Globus pallidus (tissue), 1 donor: ENCODE measurements at regions not wholly inside any gene's neighbourhood (a gene's known extent, or its start where the extent isn't known, plus 50 kb on each side); places are given as distances from the start of the nearest gene placed in this dataset.
"Not testable (repeated sequence)": the region's sequence is repeated elsewhere in the genome, so short reads cannot be mapped to it uniquely, and the experiment has no call there.

Experiments
- DNase-seq: peaks from one replicate; pipeline ENCODE4 v3.0.0-alpha.2; 2015; ENCODE audit warnings: low spot score

DNA sequence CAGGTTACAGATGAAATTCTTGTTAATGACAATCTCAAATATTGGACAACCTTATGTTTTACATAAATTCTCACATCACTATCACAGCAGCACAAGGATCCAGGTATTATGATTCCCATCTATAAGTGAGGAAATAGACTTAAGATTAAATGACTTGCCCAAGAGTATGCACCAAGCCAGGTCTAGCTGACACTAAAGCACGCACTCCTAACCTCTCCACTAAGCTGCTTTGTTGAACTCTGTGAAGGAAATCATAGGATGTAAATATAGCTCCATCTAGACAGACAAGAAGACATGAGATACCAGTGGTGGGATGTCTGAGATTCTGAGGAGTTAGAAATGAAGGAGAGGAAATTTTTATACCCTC lies 87.9 kb downstream of the PHLDA1 start:
- DNase-seq = no peak

GRCh38 chr12:75941661-75942060 lies 89.9 kb downstream of the PHLDA1 start:
- DNase-seq = not testable (repeated sequence)

DNA sequence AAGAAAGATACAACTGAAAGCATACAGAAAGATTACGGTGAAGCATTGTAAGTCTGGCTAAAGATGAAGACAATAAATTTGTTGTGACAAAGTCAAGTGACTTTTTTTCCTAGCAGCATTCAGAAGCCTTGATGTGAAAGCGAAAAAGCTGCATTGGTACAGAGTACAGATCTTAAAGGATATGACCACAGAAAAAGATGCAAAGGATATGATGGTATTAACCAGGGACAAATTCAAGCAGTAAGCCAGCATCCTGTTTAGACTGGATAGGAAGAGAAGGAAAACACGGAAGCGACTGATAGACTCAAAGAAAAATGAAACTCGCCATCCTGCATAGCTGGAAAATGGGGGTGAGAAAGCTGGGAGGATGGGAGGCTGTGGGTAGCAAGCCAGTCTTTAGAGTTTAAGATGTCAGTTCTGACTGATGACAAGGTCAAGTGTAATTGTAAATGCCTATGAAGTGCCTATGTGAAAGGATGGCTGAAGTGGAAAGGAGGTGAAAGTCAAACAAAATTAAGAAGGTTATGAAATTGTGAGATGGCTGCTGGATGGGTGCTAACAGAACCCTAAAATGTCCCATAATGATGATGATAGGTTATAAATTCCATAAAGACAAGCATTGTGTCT lies 92.4 kb downstream of the PHLDA1 start:
- DNase-seq = no peak

- no peak for DNase-seq
These were observed 93.4 kb downstream of the PHLDA1 start for GRCh38 chr12:75938189-75938588.

- no peak for DNase-seq
These were observed 94.1 kb downstream of the PHLDA1 start for GRCh38 chr12:75937486-75937885.

- no peak for DNase-seq
These were observed 94.8 kb downstream of the PHLDA1 start for GRCh38 chr12:75936515-75937440.

DNA sequence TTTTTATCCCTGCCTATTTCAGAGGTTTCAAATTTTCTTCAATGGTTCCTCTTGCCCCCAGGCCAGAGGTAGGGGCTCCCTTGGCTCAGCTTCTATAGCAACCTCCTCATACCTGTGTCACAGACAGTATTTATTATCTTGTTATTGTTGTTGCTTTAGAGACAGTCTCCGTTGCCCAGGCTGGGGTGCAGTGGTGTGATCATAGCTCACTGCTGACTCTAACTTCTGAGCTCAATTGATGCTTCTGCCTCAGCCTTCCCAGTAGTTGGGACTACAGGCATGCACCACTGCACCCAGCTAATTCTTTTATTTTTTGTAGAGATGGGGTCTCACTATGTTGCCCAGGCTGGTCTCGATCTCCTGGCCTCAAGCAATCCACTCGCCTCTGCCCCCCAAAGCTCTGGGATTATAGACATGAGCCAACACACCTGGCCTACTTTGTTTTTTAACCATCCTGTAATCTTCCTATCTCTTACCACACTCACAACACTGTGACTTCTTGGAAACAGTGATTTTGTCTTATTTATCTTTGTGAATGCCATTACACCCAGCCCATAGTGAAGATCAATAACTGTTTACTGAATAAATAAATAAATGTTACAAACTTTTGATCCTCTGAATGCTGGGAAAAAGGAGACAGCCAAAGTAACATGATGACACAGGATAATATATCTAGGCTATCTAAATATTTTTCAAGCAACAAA lies 95.9 kb downstream of the PHLDA1 start:
- no peak for DNase-seq

DNA sequence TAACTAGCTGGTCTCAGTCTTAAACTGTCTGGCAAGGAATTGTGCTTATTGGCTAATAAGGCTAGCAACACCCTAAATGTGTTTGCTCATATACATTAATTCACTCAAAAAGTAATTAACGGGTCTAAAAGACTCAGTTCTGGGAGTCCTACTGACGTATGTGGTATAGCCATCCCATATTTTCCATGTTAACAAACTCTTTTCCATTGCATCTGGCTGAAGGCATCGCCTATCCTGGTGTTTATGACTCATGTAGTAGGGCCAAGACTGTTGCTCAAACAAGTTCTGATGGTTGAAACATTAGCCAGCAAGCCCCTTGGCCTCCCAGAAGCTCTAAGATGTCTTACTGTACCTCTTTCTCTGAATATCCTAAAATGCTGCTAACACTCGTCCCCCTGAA lies 98.5 kb downstream of the PHLDA1 start:
- no peak for DNase-seq

DNA sequence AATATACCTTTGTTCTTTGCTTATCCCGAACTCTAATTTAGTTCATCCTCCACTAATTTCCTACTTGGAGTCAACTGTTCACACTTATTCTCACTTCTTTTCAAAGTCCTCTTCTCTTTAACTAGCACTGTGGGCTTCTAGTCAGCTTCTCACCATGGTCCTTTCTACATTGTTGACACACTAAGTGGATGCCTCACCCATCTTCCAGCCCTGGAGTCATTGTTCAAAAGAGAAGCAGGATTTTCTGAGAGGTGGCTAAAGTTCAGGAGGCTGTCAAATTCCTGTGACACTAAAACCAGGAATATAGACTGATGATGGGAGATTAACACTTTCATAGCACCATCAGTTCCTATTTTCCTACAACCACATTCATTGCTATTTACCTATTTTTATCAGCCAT lies 99.3 kb downstream of the PHLDA1 start:
- DNase-seq = no peak

DNA sequence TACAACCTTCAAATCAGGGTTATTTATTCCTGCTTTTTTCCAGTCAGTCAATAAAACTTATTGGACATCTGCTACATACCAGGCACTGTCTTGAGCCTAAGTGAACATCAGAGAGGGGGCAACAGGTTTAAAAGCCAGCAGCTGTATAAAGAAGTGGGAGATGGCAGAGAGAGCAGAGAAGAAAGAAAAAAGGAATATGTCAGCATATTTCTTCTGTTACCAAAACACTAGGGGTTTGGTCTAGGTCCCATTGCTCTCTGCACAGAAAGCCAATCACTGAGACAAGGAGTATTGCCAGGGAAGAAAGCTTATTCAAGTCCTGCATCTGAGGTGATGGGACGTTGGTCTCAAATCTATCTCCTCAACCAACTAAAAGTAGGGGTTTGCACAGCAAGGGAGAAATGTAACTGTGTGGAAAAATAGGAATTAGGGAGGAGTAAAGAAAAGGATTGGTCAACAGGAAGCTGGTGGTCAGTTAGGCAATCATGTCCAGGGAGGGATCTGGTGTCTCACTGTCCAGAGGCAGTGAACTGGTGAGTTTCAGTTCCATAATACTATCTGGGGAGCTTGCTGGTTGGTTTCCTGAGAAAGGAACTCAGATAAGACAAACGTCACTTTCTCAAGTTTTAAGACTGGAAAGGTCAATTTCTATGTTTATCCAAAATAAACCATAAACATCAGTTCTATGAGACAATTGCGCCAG lies 107.5 kb downstream of the PHLDA1 start:
- DNase-seq = no peak

- DNase-seq = no peak
These were observed 108.5 kb downstream of the PHLDA1 start for GRCh38 chr12:75922944-75923642.

DNA sequence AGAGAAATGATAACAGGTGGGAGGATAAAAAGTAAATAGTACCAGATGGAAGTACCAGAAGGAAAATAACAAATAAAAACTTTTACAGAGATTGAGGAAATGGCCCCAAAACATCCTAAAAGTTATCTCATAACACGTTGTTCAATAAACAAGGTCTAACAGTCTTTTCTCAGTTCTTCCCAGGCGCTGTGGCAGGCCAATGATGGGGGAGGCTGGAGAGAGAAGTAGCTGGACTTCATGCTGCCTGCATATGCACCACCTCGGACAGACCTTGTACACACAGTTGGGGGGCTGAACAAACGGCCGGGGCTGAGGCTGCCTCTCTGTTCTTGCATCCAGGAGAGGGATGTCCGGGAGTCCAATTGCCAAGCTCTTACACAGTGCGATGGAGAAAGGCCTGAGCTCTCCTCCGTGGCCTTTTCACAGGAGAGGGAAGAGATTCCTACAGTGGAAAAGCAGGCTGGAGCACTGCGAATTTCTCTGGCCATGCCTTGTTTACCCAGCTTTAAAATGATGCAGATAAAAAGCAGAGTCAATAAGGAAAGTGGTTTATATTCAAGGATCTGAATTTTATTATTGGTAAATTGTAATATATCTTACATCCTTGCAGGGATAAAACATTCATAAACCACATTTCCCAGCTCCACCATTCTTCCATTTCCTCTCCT lies 109.8 kb downstream of the PHLDA1 start:
- no peak for DNase-seq

DNA sequence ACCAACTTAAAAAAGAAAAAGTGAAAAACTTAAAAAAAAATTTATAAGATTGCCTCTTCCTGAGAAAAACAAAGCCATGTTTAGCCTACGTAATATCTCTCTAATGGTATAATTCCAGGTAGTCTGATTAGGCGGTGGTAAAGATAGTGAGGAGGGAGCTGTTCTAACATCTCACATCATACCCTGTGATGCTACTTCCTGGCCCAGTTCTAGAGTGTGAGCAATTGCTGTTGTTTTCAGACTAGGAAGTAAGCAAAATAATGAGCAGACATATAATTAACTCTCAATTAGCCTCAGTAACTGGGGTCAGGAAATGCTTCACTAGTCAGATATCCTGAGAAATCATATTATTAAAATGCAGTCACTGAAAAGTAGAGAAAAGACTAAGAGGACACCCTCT lies 113.9 kb downstream of the PHLDA1 start:
- DNase-seq = no peak

- no peak for DNase-seq
These were observed 114.5 kb downstream of the PHLDA1 start for GRCh38 chr12:75917083-75917482.

DNA sequence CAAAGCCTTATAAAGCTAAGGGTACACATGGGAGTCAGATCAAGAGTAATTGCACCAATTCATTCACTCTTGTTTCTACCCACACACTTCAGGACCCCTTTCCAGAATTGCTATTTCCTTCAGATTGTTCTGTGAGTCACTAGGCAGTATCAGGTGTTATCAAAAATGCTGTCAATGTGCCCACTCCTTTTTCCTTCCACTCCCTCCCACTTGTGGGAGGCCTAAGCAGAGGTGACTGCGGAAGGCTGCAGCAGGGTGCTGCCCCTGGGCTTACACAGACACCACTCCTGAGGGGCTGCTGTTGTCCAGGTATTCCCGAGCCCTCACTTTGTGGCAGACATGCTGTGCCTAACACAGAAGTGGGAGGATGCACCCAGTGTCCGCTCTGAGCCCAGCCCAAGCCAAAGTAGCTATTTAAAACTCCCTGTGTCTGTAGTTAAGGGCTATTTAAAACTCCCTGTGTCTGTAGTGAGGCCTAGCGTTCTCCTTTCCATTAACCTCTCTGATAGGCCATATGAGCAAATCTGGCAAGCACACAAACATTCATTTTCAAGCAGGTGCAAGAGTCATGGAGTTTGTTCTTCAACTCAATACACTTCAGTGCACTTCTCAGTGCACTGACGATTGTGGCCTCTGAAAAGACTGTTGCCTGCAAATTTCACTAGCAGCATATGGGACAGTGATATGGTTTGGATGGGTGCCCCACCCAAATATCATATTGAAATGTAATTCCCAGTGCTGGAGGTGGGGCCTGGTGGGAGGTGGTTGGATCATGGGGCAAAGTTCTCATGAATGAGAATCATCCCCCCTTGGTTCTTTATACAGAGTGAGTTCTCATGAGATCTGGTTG lies 117.8 kb downstream of the PHLDA1 start:
- no peak for DNase-seq

DNA sequence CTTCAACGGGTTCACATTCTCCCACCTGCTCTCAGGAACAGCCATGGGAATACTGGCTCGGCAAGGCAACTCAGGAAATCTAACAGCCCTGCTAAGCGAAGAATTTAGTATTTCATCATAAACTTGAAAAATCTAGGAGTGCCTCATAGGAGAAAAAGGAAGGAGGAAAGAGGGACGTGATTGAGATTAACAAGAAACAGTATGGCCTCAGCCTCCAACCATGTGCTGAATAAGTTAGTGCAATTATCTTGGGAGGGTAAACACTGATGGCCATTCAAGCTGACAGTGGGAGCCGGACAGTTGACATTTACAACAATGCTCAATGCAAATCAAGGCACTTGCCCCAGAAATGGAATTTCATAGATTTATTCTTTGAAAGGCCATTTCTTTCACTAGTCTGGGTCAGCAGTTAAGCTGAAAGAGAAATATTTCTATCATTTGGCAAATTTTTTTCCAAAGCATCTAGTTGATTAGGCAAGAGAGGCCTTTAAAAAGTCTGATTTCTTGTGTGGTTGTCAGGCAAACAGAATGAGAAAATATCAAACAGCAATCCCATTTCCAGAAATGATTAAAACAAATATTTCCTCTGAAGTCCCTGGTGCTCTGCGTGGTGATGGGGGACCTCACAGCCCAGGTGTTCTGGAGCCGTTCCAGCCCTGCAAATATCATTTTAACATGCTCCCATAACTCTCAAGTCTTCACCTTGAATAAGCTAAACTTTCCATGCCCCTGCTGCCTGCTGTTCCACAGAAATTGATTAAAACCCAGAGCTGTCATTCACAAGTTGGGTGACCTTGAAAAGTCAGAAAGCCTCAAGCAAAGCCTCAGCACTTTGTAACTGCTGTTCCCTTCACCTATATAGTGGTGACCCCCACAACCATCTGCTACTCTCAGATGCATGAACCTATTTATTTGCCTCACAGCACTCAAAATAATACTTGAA lies 121.6 kb downstream of the PHLDA1 start:
- no peak for DNase-seq

GRCh38 chr12:75908961-75909605 lies 122.5 kb downstream of the PHLDA1 start:
- peak; percentile 11 for DNase-seq

GRCh38 chr12:75905922-75906321 lies 125.7 kb downstream of the PHLDA1 start:
- DNase-seq = no peak
